Common myeloid progenitor, CD34-positive (primary cell): ENCODE measurements at regions not wholly inside any gene's neighbourhood (a gene's known extent, or its start where the extent isn't known, plus 50 kb on each side); places are given as distances from the start of the nearest gene placed in this dataset.
A peak's percentile ranks its signal among the peaks of the same experiment; 100 is the strongest.

ENCODE experiments used
- CTCF ChIA-PET: fragments of 350-600 bp; sonication (Branson Sonifier 250); formaldehyde crosslinking; loops from one replicate; lab custom pipeline; 2021; ENCODE audit warnings: antibody characterized with exemption; lab: Charles Lee
- POLR2A ChIA-PET: fragments of 350-600 bp; sonication (Branson Sonifier 250); formaldehyde crosslinking; loops from one replicate; lab custom pipeline; 2021; ENCODE audit warnings: antibody characterized with exemption; lab: Charles Lee
- DNase-seq, 3 donors: peaks; one replicate each; pipeline versions ENCODE4 v3.0.0 to v3.0.0-alpha.2; 2013
- H3K27ac ChIP-seq, 2 experiments: 1 replicate in 1 of 2; 2 replicates in 1 of 2; pipeline ENCODE4 v1.7.0; 2013; ENCODE audit warnings: inconsistent platforms in 2 of 2, low read length in 2 of 2, mild to moderate bottlenecking in 2 of 2, low read depth in 1 of 2, moderate library complexity in 1 of 2; ENCODE audit not compliant: severe bottlenecking in 2 of 2, insufficient read depth in 1 of 2, poor library complexity in 1 of 2
- H3K27me3 ChIP-seq, 5 experiments: replicated peaks in 2 of 5; 1 replicate in 3 of 5; 2 replicates in 2 of 5; pipeline versions ENCODE4 v1.6.1 to v1.7.0; 2013; ENCODE audit warnings: low read length in 4 of 5, mild to moderate bottlenecking in 2 of 5, moderate library complexity in 2 of 5, inconsistent platforms in 1 of 5; ENCODE audit not compliant: insufficient read depth in 5 of 5, control insufficient read depth in 4 of 5
- H3K36me3 ChIP-seq, 4 experiments: 1 replicate in 2 of 4; 2 replicates in 2 of 4; pipeline versions ENCODE4 v1.6.1 to v1.7.0; 2013; ENCODE audit warnings: low read length in 3 of 4, control low read depth in 1 of 4, mild to moderate bottlenecking in 1 of 4; ENCODE audit not compliant: control insufficient read depth in 4 of 4, insufficient read depth in 4 of 4
- H3K4me1 ChIP-seq, 4 experiments: 1 replicate in 3 of 4; 2 replicates in 1 of 4; pipeline versions ENCODE4 v1.6.1 to v1.7.1; 2013; ENCODE audit warnings: low read length in 3 of 4, mild to moderate bottlenecking in 3 of 4, control low read depth in 1 of 4, inconsistent platforms in 1 of 4, moderate library complexity in 1 of 4; ENCODE audit not compliant: control insufficient read depth in 4 of 4, insufficient read depth in 4 of 4; ENCODE audit errors: control extremely low read depth in 1 of 4
- H3K4me3 ChIP-seq, 7 experiments: 1 replicate in 4 of 7; 2 replicates in 3 of 7; pipeline versions ENCODE4 v1.5.1 to v1.7.0; 2013; ENCODE audit warnings: mild to moderate bottlenecking in 7 of 7, low read length in 6 of 7, moderate library complexity in 6 of 7, inconsistent platforms in 2 of 7, low read depth in 2 of 7, control low read depth in 1 of 7; ENCODE audit not compliant: insufficient read depth in 4 of 7, control insufficient read depth in 1 of 7; ENCODE audit errors: extremely low read depth in 1 of 7
- H3K9me3 ChIP-seq, 5 experiments: 1 replicate in 4 of 5; 2 replicates in 1 of 5; pipeline versions ENCODE4 v1.6.1 to v1.7.1; 2013; ENCODE audit warnings: low read length in 4 of 5, mild to moderate bottlenecking in 2 of 5, inconsistent platforms in 1 of 5, low read depth in 1 of 5, moderate library complexity in 1 of 5; ENCODE audit not compliant: control insufficient read depth in 4 of 5, insufficient read depth in 2 of 5; ENCODE audit errors: control extremely low read depth in 1 of 5
- WGBS: methylation state at CpG from one replicate; pipeline ENCODE4 v1.1.5; 2013; ENCODE audit not compliant: insufficient coverage; 5-methylcytosine and 5-hydroxymethylcytosine counted together

DNA sequence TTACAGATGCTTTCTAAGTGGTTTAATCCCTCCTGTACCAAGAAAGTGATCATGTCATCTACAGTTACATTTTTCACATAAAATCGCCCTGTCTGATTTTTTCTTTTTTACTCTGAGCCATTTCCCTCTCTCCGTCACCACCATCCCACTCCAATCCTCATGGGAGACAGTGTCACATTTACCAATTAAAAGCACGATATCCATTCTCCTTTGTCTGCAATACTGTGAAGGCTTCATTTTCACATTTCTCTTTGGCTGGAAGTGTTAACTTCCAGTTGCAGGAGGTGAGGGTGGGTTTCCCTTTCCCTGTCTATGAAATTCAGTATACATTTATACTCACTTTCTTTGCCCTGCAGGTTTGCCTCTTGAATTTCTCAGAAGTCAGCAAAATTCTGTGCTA, 372.7 kb upstream of the CNR1 start:
- ChIA-PET CTCF (no interaction called here), POLR2A (no interaction called here)
- no peak for DNase-seq
- Histone ChIP-seq H3K27ac (no peak overlapping the region), H3K4me1 (peaks cover 0 to 29% (median 22%) of the 10 kb centered on the region in 4 experiments), H3K4me3 (no peak overlapping the region), H3K36me3 (no peaks in the 10 kb centered on the region), H3K27me3 (no peaks in the 10 kb centered on the region), H3K9me3 (no peaks in the 10 kb centered on the region)
- whole genome bisulfite sequencing, result 90% methylated on average over 1 of the region's 3 CpGs

DNA sequence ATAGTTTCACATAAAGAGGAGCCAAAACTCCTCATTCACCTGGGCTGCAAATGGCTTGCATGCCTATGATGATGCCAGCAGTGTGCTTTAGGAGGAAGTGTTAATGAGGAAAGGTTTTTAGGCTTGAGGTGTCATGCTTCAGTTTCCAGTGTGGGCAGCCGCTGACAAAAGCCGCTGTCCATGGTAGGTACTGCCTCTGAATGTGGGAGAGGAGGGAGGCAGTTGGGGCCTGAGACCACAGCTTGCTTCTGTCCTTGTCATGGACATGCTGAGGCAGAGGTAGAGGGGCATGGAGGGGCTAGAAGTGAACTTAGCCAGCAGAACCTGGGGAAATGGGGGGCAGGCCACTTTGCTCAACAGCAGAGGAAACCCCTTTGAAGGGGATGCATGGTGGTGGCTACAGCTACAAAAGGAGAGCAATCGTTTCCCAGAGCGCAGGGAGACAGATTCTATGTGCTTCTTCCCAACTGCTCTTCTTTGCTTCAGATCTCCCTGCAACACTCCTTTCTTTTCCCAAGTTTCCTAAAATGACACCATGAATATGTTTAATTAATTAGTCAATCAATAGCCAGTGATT, 372.1 kb upstream of the CNR1 start:
- peak in 2 of 3 donors; percentile 68 to 74 for DNase-seq
- peaks cover 0 to 32% (median 22%) of the 10 kb centered on the region in 4 experiments for H3K4me1 ChIP-seq
- H3K9me3 ChIP-seq, result no peaks in the 10 kb centered on the region
- ChIA-PET CTCF (no interaction called here), POLR2A (no interaction called here)
- no peak overlapping the region for H3K27ac ChIP-seq
- no peaks in the 10 kb centered on the region for H3K36me3 ChIP-seq
- no peaks in the 10 kb centered on the region for H3K27me3 ChIP-seq
- WGBS, result 8% methylated on average over 2 of the region's 4 CpGs
- H3K4me3 ChIP-seq, result no peak overlapping the region

DNA sequence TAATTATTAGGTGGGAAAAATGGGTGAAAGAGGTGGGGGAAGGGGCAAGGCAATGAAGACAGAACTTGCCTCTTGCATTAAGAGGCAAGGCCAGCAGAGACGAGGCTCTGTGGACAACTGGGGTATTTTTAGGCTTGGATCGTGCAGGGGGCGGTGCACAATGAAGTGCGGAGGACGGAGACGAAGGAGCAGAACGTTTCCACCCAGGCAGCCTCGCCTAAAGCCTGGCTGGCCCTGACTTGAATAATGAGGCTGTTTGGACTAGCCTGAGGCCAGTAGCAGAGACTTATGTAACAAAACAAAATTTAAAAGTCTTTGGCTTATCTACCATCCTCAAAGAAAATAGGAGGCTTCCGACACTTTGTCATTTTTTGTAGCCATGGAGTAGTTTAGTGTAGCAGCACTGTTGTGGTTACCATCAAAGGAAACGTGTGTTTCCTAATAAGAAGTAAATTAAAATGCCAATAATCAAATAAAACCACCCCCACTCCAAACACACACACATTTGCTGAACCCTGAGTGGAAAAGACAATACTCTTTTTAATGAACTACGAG, 370.0 kb upstream of the CNR1 start:
- POLR2A ChIA-PET, result no interaction called here
- peaks cover 0 to 32% (median 22%) of the 10 kb centered on the region in 4 experiments for H3K4me1 ChIP-seq
- H3K36me3 ChIP-seq, result no peaks in the 10 kb centered on the region
- H3K27me3 ChIP-seq, result no peaks in the 10 kb centered on the region
- CTCF ChIA-PET, result no interaction called here
- H3K4me3 ChIP-seq, result peak overlapping the region in 4 of 7 experiments; percentile 44 to 52 (median 48)
- H3K9me3 ChIP-seq, result no peaks in the 10 kb centered on the region
- no peak overlapping the region for H3K27ac ChIP-seq
- WGBS, result 0% methylated on average over 8 of the region's 11 CpGs
- peak in 2 of 3 donors; percentile 62 to 76 for DNase-seq

- peaks cover 0 to 32% (median 22%) of the 10 kb centered on the region in 4 experiments for H3K4me1 ChIP-seq
- no peaks in the 10 kb centered on the region for H3K27me3 ChIP-seq
- POLR2A ChIA-PET, result no interaction called here
- peak in 2 of 3 donors; percentile 75 to 82 for DNase-seq
- CTCF ChIA-PET, result no interaction called here
- H3K36me3 ChIP-seq, result no peaks in the 10 kb centered on the region
- no peaks in the 10 kb centered on the region for H3K9me3 ChIP-seq
- WGBS, result no CpG with 5 or more reads among the region's 1 CpG
- H3K4me3 ChIP-seq, result peak overlapping the region in 4 of 7 experiments; percentile 7 to 52 (median 46)
- no peak overlapping the region for H3K27ac ChIP-seq
These were observed 369.2 kb upstream of the CNR1 start for GRCh38 chr6:88535306-88535705.

- POLR2A ChIA-PET, result no interaction called here
- H3K36me3 ChIP-seq, result no peaks in the 10 kb centered on the region
- H3K27me3 ChIP-seq, result no peaks in the 10 kb centered on the region
- H3K4me1 ChIP-seq, result peaks cover 0 to 31% (median 22%) of the 10 kb centered on the region in 4 experiments
- H3K4me3 ChIP-seq, result no peak overlapping the region
- no peak for DNase-seq
- CTCF ChIA-PET, result no interaction called here
- no peak overlapping the region for H3K27ac ChIP-seq
- no CpG with 5 or more reads among the region's 1 CpG for WGBS
- H3K9me3 ChIP-seq, result peaks cover 0 to 3% (median 0%) of the 10 kb centered on the region in 5 experiments
These were observed 366.2 kb upstream of the CNR1 start for GRCh38 chr6:88532241-88532860.

- Histone ChIP-seq H3K36me3 (no peaks in the 10 kb centered on the region), H3K27ac (no peak overlapping the region), H3K27me3 (no peaks in the 10 kb centered on the region), H3K4me1 (peaks cover 0 to 4% (median under 1%) of the 10 kb centered on the region in 4 experiments), H3K9me3 (peaks cover 0 to 4% (median 0%) of the 10 kb centered on the region in 5 experiments), H3K4me3 (no peak overlapping the region)
- ChIA-PET CTCF (no interaction called here), POLR2A (no interaction called here)
- no peak for DNase-seq
- WGBS, result 96% methylated on average over 3 of the region's 4 CpGs
These were observed 363.6 kb upstream of the CNR1 start for GRCh38 chr6:88529726-88530125.

DNA sequence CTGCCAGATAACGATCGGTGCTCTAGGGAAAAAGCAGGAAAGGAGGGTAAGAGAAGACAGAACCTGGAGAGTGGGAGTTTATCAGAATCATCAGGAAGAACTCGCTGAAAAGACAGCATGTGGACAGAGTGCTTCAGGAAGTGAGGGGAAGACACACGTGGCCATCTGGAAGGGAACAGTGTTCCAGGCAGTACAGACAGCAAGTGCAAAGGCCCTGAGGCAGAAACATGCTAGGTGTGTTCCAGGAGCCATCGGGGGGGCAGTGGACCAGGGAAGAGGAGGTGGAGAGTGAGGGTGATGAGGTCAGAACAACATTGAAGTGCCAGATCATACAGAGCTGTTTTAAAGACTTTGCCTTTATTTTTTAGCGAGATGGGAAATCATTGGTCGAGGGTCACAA, 354.3 kb upstream of the CNR1 start:
- Histone ChIP-seq H3K27me3 (no peaks in the 10 kb centered on the region), H3K27ac (no peak overlapping the region), H3K4me3 (no peak overlapping the region), H3K4me1 (no peaks in the 10 kb centered on the region), H3K9me3 (no peaks in the 10 kb centered on the region), H3K36me3 (no peaks in the 10 kb centered on the region)
- POLR2A ChIA-PET, result no interaction called here
- DNase-seq, result no peak
- CTCF ChIA-PET, result no interaction called here
- 83% methylated on average over 5 of the region's 7 CpGs for WGBS
